ENCODE measurements at regions not wholly inside any gene's neighbourhood (a gene's known extent, or its start where the extent isn't known, plus 50 kb on each side); places are given as distances from the start of the nearest gene placed in this dataset.

DNA sequence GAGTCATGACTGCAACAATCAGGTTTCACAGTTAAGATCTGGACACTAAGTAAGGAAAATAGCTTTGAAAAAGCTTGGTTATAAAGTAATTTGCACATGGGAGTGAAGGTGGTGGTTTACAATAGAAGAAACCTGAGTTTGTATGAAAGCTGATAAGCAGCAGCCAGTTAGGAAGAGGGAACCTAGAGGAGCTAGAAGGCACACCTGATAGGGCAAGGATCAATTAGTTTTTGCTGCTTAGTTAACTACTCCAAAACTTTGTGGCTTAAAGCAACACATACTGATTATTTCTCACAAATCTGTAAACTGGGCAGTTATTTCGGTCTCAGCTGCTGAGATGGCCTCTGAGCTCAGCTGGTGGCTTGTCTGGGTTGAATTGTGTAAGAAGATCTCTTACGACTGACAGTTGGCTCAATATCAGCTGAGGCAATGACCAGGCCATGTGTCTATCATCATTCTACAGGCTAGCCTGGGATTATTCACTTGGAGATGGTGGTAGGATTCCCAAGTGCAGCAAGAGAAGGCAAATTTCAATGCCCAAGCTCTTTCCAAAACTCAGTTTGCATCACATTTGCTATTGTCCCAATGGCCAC, 255.0 kb upstream of the PITX2 start:
- no peak for TF ChIP-seq CTCF (IDR thresholded peaks at IDR 0.05; ENCODE audit: low read length)
- TF ChIP-seq EZH2 (optimal IDR thresholded peaks at IDR 0.05; ENCODE audit: low read depth, low read length), result no peak
- TF ChIP-seq EZH2phosphoT487 (IDR thresholded peaks at IDR 0.05; ENCODE audit: low read length), result no peak

Data from MM.1S (cell line).